ENCODE measurements at regions not wholly inside any gene's neighbourhood (a gene's known extent, or its start where the extent isn't known, plus 50 kb on each side); places are given as distances from the start of the nearest gene placed in this dataset.

DNA sequence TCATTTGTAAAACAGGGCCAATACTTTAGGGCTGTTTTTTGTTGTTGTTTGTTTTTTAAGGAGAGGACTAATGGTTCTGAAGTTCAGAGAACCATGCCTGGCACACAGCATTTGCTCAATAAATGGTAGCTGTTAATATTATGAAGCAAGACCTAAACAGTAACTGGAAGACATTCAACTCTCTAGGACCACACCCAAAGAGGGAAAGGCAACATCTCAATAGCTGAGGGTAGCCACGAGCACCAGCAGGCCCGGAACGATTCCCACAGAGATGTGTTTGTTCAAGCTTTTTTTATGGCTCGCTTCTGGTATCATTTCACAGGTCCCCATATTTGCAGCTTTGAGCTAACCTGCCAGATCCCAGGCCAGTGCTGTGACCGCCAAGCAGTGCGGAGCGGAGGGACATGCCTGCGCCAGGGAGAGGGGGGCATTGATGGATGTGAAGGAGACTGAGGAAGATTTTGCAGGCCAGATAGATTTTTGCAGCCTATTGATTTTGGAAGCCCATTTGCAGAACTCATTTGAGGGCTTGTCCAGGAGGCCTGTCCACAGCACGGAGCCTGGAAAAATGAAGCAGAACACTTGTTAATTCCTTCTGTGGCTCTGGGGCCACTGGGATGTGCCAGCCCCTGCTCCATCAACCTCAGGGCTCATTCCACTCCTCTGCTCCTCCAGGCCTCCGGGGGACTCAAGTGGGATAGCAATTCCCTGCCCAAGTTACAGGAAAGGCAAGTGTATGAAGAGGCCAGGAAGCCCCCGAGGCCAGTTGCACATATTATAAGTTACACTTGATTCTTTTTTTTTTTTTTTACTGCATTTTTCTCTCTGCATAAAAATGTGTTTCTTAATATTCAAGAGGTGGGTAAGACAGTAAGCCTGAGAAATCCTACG is 57.3 kb upstream of the FGFR2 start:
- Histone ChIP-seq H3K79me2 (ENCODE audit: control insufficient read depth, low read length) (no peaks in the 10 kb centered on the region), H4K20me1 (ENCODE audit: control insufficient read depth, insufficient read depth, low read depth, low read length) (no peaks in the 10 kb centered on the region), H3K9me2 (replicated peaks; ENCODE audit: control insufficient read depth, low read length) (no peaks in the 10 kb centered on the region), H3K9me3 (ENCODE audit: control insufficient read depth, insufficient read depth, low read length) (no peaks in the 10 kb centered on the region), H3K4me1 (ENCODE audit: control insufficient read depth, low read length) (no peaks in the 10 kb centered on the region), H3K4me2 (ENCODE audit: low read length) (no peak overlapping the region), H3K27me3 (ENCODE audit: control insufficient read depth, low read length) (peaks cover 4% of the 10 kb centered on the region), H3F3A (ENCODE audit: control insufficient read depth, insufficient read depth) (no peaks in the 10 kb centered on the region), H3K4me3 (ENCODE audit: low read length) (no peak overlapping the region), H3K36me3 (ENCODE audit: control insufficient read depth, low read length) (no peaks in the 10 kb centered on the region), H3K27ac (ENCODE audit: low read depth, low read length) (no peak overlapping the region)
- TF ChIP-seq, protein P1, sequence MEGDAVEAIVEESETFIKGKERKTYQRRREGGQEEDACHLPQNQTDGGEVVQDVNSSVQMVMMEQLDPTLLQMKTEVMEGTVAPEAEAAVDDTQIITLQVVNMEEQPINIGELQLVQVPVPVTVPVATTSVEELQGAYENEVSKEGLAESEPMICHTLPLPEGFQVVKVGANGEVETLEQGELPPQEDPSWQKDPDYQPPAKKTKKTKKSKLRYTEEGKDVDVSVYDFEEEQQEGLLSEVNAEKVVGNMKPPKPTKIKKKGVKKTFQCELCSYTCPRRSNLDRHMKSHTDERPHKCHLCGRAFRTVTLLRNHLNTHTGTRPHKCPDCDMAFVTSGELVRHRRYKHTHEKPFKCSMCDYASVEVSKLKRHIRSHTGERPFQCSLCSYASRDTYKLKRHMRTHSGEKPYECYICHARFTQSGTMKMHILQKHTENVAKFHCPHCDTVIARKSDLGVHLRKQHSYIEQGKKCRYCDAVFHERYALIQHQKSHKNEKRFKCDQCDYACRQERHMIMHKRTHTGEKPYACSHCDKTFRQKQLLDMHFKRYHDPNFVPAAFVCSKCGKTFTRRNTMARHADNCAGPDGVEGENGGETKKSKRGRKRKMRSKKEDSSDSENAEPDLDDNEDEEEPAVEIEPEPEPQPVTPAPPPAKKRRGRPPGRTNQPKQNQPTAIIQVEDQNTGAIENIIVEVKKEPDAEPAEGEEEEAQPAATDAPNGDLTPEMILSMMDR (IDR thresholded peaks at IDR 0.05; ENCODE audit: low read depth, low read length, poor library complexity, severe bottlenecking): no peak
- no peak for TF ChIP-seq EZH2phosphoT487 (IDR thresholded peaks at IDR 0.05; ENCODE audit: borderline replicate concordance, low read length)

DNA sequence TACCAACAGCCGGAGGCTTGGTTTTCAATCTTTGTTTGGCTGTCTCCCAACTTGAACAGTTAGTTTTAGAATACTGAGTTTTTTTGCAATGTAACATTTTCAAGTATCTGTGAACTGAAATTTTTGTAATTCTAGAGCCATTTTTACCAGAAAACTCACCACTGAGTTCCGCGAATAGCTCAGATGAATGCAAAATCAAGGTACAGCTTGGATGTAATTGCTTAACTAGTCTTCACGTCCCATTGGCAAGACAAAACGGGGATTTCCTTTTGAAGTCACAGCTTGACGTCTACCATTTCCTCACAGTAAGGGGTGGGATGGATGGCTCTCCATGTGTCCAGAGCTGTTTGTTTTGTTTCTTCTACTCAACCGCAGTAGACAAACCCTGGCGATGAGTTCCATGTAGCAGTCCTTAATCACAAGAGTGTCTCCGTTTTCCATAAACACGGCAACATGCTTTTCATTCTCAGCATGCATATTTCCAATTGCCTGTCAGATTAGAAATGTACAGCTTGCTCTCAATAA is 55.8 kb upstream of the FGFR2 start:
- no peak for TF ChIP-seq EZH2phosphoT487 (IDR thresholded peaks at IDR 0.05; ENCODE audit: borderline replicate concordance, low read length)
- TF ChIP-seq, protein P1 (IDR thresholded peaks at IDR 0.05; ENCODE audit: low read depth, low read length, poor library complexity, severe bottlenecking): no peak
- Histone ChIP-seq H3K4me3 (ENCODE audit: low read length) (no peak overlapping the region), H3K27me3 (ENCODE audit: control insufficient read depth, low read length) (peaks cover 4% of the 10 kb centered on the region), H3K9me2 (replicated peaks; ENCODE audit: control insufficient read depth, low read length) (no peaks in the 10 kb centered on the region), H3F3A (ENCODE audit: control insufficient read depth, insufficient read depth) (no peaks in the 10 kb centered on the region), H3K4me2 (ENCODE audit: low read length) (no peak overlapping the region), H3K9me3 (ENCODE audit: control insufficient read depth, insufficient read depth, low read length) (no peaks in the 10 kb centered on the region), H3K36me3 (ENCODE audit: control insufficient read depth, low read length) (no peaks in the 10 kb centered on the region), H3K27ac (ENCODE audit: low read depth, low read length) (no peak overlapping the region), H3K79me2 (ENCODE audit: control insufficient read depth, low read length) (no peaks in the 10 kb centered on the region), H4K20me1 (ENCODE audit: control insufficient read depth, insufficient read depth, low read depth, low read length) (no peaks in the 10 kb centered on the region), H3K4me1 (ENCODE audit: control insufficient read depth, low read length) (no peaks in the 10 kb centered on the region)

DNA sequence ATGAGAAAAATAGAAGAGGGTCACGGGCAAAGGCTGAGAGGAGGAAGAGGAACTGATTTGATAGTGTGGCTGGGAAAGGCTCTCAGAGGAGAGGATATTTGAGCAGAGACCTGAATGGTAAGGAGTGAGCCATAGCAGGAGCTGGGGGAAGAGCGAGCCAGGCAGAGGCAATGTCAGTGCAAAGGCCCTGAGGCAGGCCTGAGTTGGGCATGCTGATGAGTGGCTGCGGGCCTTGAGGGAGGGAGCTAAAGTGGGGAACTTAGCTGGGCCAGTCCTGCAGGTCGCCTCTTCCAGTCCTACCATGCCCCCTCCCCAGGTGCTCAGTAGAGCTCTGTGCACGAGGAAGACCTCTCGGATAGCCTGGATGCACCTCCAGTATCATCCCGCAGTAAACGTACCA is 55.4 kb upstream of the FGFR2 start:
- H3K79me2 ChIP-seq (ENCODE audit: control insufficient read depth, low read length): no peaks in the 10 kb centered on the region
- peaks cover 4% of the 10 kb centered on the region for H3K27me3 ChIP-seq (ENCODE audit: control insufficient read depth, low read length)
- H3K9me2 ChIP-seq (replicated peaks; ENCODE audit: control insufficient read depth, low read length): no peaks in the 10 kb centered on the region
- H4K20me1 ChIP-seq (ENCODE audit: control insufficient read depth, insufficient read depth, low read depth, low read length): no peaks in the 10 kb centered on the region
- no peaks in the 10 kb centered on the region for H3K36me3 ChIP-seq (ENCODE audit: control insufficient read depth, low read length)
- H3K9me3 ChIP-seq (ENCODE audit: control insufficient read depth, insufficient read depth, low read length): no peaks in the 10 kb centered on the region
- TF ChIP-seq EZH2phosphoT487 (IDR thresholded peaks at IDR 0.05; ENCODE audit: borderline replicate concordance, low read length): no peak
- TF ChIP-seq, protein P1 (IDR thresholded peaks at IDR 0.05; ENCODE audit: low read depth, low read length, poor library complexity, severe bottlenecking): no peak
- H3K27ac ChIP-seq (ENCODE audit: low read depth, low read length): no peak overlapping the region
- no peaks in the 10 kb centered on the region for H3K4me1 ChIP-seq (ENCODE audit: control insufficient read depth, low read length)
- H3F3A ChIP-seq (ENCODE audit: control insufficient read depth, insufficient read depth): no peaks in the 10 kb centered on the region
- no peak overlapping the region for H3K4me2 ChIP-seq (ENCODE audit: low read length)
- no peak overlapping the region for H3K4me3 ChIP-seq (ENCODE audit: low read length)
